ENCODE measurements at regions not wholly inside any gene's neighbourhood (a gene's known extent, or its start where the extent isn't known, plus 50 kb on each side); places are given as distances from the start of the nearest gene placed in this dataset.
"Not testable (repeated sequence)": the region's sequence is repeated elsewhere in the genome, so short reads cannot be mapped to it uniquely, and the experiment has no call there.

DNA sequence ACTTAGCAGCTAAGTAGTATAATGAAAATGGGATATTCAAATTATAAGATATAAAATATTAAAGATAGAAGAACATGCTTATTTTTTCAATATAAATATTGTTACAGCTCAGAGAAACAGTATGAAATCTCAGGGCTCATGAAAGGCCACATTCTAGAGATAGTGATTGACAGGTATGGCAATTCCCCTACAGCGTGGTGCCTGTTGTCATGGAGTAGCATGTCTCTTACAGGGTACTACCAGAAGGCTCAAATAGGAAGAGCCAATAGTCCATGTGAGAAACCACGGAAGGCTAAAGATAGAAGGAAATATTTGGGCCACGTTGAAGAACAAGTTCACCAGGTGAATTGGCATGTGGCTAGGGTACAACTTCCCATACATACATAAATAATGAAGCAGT, 522.9 kb upstream of the ZNF337 start:
- not testable (repeated sequence) for TF ChIP-seq EZH2 (IDR thresholded peaks at IDR 0.05; ENCODE audit: insufficient read depth, poor library complexity, severe bottlenecking); EZH2phosphoT487 (IDR thresholded peaks at IDR 0.05; ENCODE audit: insufficient read depth, low read depth)

Data from GM23248 (cell line).